PC-3 (cell line): ENCODE measurements at regions not wholly inside any gene's neighbourhood (a gene's known extent, or its start where the extent isn't known, plus 50 kb on each side); places are given as distances from the start of the nearest gene placed in this dataset.

Experiments used
- ATAC-seq: fragments of 200-7000 bp; cut with Tn5 transposase; 2 replicates; pipeline ENCODE4 v1.9.1; 2020; ENCODE audit warnings: mild to moderate bottlenecking, moderate library complexity
- BruUV-seq: library from RNA; stranded (reverse); fragments of 400-500 nt; replicated peaks from 2 replicates; lab custom pipeline; 2021; lab: Mats Ljungman, UMichigan
- CTCF ChIA-PET: fragments of 300-600 bp; sonication (Branson Sonifier 250); formaldehyde crosslinking; loops from one replicate; lab custom pipeline; 2022; ENCODE audit warnings: antibody characterized with exemption; lab: Charles Lee
- POLR2A ChIA-PET: fragments of 300-600 bp; sonication (Branson Sonifier 250); formaldehyde crosslinking; loops from one replicate; lab custom pipeline; 2022; ENCODE audit warnings: antibody characterized with exemption; ENCODE audit not compliant: unreplicated experiment; lab: Charles Lee
- DNase-seq: peaks from one replicate; pipeline ENCODE4 v3.0.0-alpha.2; 2015
- H2AFZ ChIP-seq: fragments of 300-600 bp; sonication (generic); 2 replicates; pipeline ENCODE4 v1.6.0; 2016; ENCODE audit warnings: antibody characterized with exemption, low read length
- H3F3A ChIP-seq: fragments of 300-600 bp; sonication (generic); one replicate; pipeline ENCODE4 v1.6.0; 2017; ENCODE audit warnings: antibody characterized with exemption, low read length, control low read depth, mild to moderate bottlenecking; ENCODE audit not compliant: unreplicated experiment
- H3K27ac ChIP-seq: fragments of 300-600 bp; sonication (generic); 2 replicates; pipeline ENCODE4 v1.5.1; 2016; ENCODE audit warnings: mild to moderate bottlenecking, low read length
- H3K27me3 ChIP-seq: fragments of 300-600 bp; sonication (generic); 2 replicates; pipeline ENCODE4 v1.6.1; 2016; ENCODE audit warnings: low read length, mixed read lengths
- H3K36me3 ChIP-seq: fragments of 300-600 bp; sonication (generic); 2 replicates; pipeline ENCODE4 v1.6.1; 2016; ENCODE audit warnings: low read depth, mixed run types, low read length, mixed read lengths
- H3K4me1 ChIP-seq: fragments of 300-600 bp; sonication (generic); 2 replicates; pipeline ENCODE4 v1.5.1; 2016; ENCODE audit warnings: low read length; ENCODE audit not compliant: insufficient read depth
- H3K4me2 ChIP-seq: fragments of 300-600 bp; sonication (generic); 2 replicates; pipeline ENCODE4 v1.6.0; 2016; ENCODE audit warnings: low read length
- H3K4me3 ChIP-seq: fragments of 300-600 bp; sonication (generic); 2 replicates; pipeline ENCODE4 v1.5.1; 2016; ENCODE audit warnings: mild to moderate bottlenecking, low read length, mixed read lengths
- H3K79me2 ChIP-seq: fragments of 300-600 bp; sonication (generic); 2 replicates; pipeline ENCODE4 v1.6.1; 2017; ENCODE audit warnings: low read length, mixed read lengths
- H3K9ac ChIP-seq: fragments of 300-600 bp; sonication (generic); 2 replicates; pipeline ENCODE4 v1.6.0; 2016; ENCODE audit warnings: mild to moderate bottlenecking, low read length
- H3K9me2 ChIP-seq: fragments of 300-600 bp; sonication (generic); replicated peaks from 2 replicates; pipeline ENCODE4 v1.6.1; 2016; ENCODE audit warnings: mixed run types, low read length, mixed read lengths
- H3K9me3 ChIP-seq: fragments of 300-600 bp; sonication (generic); 2 replicates; pipeline ENCODE4 v1.6.1; 2016; ENCODE audit warnings: low read length, mixed read lengths
- H4K20me1 ChIP-seq: fragments of 300-600 bp; sonication (generic); 2 replicates; pipeline ENCODE4 v1.6.1; 2016; ENCODE audit warnings: low read length, mixed read lengths
- EZH2 ChIP-seq: fragments of 300-600 bp; sonication (generic); IDR thresholded peaks from one replicate; pipeline ENCODE4 v1.6.1; 2017; ENCODE audit warnings: antibody characterized with exemption, mild to moderate bottlenecking, low read length; ENCODE audit not compliant: unreplicated experiment
- EZH2phosphoT487 ChIP-seq: fragments of 300-600 bp; sonication (generic); IDR thresholded peaks from 2 replicates; pipeline ENCODE4 v1.6.1; 2018; ENCODE audit warnings: mild to moderate bottlenecking, antibody characterized with exemption, low read length, borderline replicate concordance
- intact Hi-C: fragments of 100-400 bp; cut with micrococcal nuclease; formaldehyde crosslinking; loops from 2 replicates; pipeline ENCODE4 v1.9.0; 2023
- TF ChIP-seq, protein P1 (sequence below): fragments of 300-600 bp; sonication (generic); conservative IDR thresholded peaks from 2 replicates; pipeline ENCODE4 v1.5.1; 2017; ENCODE audit warnings: antibody characterized with exemption, low read depth, mild to moderate bottlenecking, low read length

DNA sequence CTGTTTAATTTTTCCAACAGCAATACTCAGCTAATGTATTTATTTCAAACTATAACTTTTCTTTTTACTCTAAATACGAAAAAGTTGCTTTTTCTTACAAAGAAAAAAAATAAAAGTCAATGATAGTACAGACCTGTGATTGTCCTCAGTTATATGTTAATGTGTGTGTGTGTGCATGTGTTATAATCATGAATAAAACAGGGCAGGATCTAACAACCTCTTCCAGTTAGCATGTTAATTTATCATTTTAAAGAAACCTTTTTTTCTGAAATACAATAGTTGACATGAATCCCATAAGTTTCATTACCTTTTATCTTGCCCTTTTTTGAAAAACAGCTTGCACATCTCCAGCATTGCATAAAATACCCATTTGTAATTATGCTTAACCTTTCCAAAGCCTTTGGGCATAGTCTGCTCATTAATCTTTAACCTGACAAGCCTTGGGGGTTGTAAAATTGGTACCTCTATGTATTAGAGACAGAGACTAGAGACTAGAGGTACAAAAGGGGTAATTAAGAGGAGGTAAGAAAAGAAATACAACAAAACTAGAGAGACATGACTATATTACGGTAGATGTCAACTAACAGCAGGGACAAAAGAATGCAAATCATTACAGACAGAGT, 828.1 kb downstream of the OLFM4 start:
- no peak for DNase-seq
- Histone ChIP-seq H3K4me2 (no peak overlapping the region), H3K9me3 (no peaks in the 10 kb centered on the region), H3K4me3 (no peak overlapping the region), H3K27ac (no peak overlapping the region), H3K9me2 (no peaks in the 10 kb centered on the region), H2AFZ (no peak overlapping the region), H4K20me1 (no peaks in the 10 kb centered on the region), H3K4me1 (no peaks in the 10 kb centered on the region), H3K79me2 (no peaks in the 10 kb centered on the region), H3F3A (no peaks in the 10 kb centered on the region), H3K36me3 (no peaks in the 10 kb centered on the region), H3K9ac (no peak overlapping the region), H3K27me3 (no peaks in the 10 kb centered on the region)
- intact Hi-C loops: no loop called here
- ChIA-PET POLR2A (no interaction called here), CTCF (no interaction called here)
- no TSS peak for BruUV-seq
- no peak for ATAC-seq
- TF ChIP-seq EZH2 (no peak), EZH2phosphoT487 (no peak)
- TF ChIP-seq, protein P1, sequence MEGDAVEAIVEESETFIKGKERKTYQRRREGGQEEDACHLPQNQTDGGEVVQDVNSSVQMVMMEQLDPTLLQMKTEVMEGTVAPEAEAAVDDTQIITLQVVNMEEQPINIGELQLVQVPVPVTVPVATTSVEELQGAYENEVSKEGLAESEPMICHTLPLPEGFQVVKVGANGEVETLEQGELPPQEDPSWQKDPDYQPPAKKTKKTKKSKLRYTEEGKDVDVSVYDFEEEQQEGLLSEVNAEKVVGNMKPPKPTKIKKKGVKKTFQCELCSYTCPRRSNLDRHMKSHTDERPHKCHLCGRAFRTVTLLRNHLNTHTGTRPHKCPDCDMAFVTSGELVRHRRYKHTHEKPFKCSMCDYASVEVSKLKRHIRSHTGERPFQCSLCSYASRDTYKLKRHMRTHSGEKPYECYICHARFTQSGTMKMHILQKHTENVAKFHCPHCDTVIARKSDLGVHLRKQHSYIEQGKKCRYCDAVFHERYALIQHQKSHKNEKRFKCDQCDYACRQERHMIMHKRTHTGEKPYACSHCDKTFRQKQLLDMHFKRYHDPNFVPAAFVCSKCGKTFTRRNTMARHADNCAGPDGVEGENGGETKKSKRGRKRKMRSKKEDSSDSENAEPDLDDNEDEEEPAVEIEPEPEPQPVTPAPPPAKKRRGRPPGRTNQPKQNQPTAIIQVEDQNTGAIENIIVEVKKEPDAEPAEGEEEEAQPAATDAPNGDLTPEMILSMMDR: no peak

DNA sequence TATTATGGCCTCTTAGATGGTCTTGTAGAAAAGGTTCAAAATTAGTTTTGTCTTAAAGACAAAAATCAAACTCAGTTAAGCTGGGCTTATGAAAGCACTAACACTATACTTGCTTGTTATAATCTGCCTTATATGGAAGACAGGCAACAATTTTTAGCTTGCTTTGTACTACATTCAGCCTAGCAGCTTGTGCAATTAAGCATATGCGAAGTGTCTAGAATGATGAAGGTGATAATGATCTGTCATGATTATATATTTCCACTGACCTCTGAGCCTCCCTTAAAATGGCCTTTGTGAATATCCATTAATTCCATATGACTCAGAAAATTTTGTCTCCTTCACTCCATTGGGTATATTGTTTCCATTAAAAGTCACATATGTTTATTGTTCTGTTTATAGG, 834.9 kb downstream of the OLFM4 start:
- Histone ChIP-seq H3K27ac (no peak overlapping the region), H3K4me1 (no peaks in the 10 kb centered on the region), H3F3A (no peaks in the 10 kb centered on the region), H3K4me2 (no peak overlapping the region), H3K79me2 (no peaks in the 10 kb centered on the region), H3K36me3 (no peaks in the 10 kb centered on the region), H2AFZ (no peak overlapping the region), H3K4me3 (no peak overlapping the region), H4K20me1 (no peaks in the 10 kb centered on the region), H3K9me2 (no peaks in the 10 kb centered on the region), H3K9ac (no peak overlapping the region), H3K27me3 (no peaks in the 10 kb centered on the region), H3K9me3 (no peaks in the 10 kb centered on the region)
- intact Hi-C loops: no loop called here
- ChIA-PET POLR2A (no interaction called here), CTCF (no interaction called here)
- BruUV-seq: no TSS peak
- no peak for ATAC-seq
- no peak for DNase-seq
- TF ChIP-seq EZH2 (no peak), EZH2phosphoT487 (no peak)
- TF ChIP-seq, protein P1: no peak

DNA sequence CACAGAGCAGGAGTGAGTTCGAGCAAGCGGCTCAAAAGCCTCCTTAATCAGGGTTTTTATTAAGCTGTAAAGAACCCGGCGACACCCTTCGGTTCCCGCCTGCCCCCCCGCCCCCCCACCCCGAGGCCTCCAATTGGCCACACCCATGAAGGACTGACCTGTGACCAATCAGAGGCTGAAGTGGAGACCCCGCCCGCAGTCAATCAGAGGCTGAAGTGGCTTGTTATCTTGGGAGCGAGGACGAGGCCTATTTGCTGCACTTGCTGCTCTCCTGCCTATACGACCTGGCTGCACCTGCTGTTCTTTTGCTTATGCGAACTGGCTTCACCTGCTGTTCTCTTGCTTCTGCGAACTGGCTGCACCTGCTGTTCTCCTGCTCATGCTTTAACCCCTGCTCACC, 844.9 kb downstream of the OLFM4 start:
- no peaks in the 10 kb centered on the region for H3K36me3 ChIP-seq
- H3K9ac ChIP-seq: no peak overlapping the region
- 0 out of 2 replicates have a peak, but pooled peaks cover 4% of the 10 kb centered on the region for H3K9me3 ChIP-seq
- H4K20me1 ChIP-seq: no peaks in the 10 kb centered on the region
- H3K9me2 ChIP-seq: no peaks in the 10 kb centered on the region
- intact Hi-C loops: no loop called here
- H3K27me3 ChIP-seq: no peaks in the 10 kb centered on the region
- H3K79me2 ChIP-seq: no peaks in the 10 kb centered on the region
- TF ChIP-seq EZH2 (no peak), EZH2phosphoT487 (no peak)
- TF ChIP-seq, protein P1: no peak
- no peak overlapping the region for H3K4me2 ChIP-seq
- H3K4me3 ChIP-seq: no peak overlapping the region
- no peak for ATAC-seq
- BruUV-seq: no TSS peak
- no peaks in the 10 kb centered on the region for H3F3A ChIP-seq
- ChIA-PET CTCF (no interaction called here), POLR2A (no interaction called here)
- no peak overlapping the region for H3K27ac ChIP-seq
- H2AFZ ChIP-seq: no peak overlapping the region
- DNase-seq: no peak
- H3K4me1 ChIP-seq: no peaks in the 10 kb centered on the region
